HK-2 (cell line): ENCODE measurements at regions not wholly inside any gene's neighbourhood (a gene's known extent, or its start where the extent isn't known, plus 50 kb on each side); places are given as distances from the start of the nearest gene placed in this dataset.

Experiments
- DNase-seq: peaks from one replicate; pipeline ENCODE4 v3.0.0-alpha.2; 2018; ENCODE audit not compliant: unreplicated experiment

DNA sequence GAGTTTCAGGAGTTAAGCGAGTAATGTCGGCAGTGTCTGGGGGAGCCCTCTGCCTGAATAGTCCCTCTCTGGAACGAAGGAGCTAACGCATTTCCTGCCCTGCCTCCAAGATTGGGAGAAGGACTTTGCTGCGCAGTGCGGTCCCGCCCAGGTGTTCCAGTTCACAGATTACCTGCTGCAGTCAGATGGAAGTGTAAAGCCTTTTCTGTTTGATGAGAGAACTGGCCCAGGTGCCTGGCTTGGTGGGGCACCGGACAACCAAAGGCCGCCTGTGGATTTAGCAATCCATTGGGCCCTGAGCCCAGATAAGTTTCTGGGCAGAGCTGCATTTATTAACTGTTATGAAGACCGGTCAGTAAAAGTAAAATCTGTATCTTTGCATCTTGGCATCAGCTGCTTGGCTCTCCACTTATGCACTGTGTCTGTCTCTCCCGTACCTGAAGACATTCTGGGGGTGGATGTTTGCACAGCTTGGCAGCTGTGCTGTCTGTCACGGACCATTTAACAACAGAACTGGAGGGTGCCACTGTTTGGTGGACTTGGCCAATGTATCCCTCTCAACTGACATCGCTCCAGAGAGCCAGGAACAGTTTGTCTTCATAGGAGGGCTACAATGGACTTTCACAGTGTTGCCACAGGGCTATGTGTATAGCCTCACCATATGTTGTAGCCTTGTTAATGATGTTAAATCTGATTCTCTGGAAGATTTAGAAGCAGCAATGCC, 654.7 kb upstream of the ZWINT start:
- no peak for DNase-seq

DNA sequence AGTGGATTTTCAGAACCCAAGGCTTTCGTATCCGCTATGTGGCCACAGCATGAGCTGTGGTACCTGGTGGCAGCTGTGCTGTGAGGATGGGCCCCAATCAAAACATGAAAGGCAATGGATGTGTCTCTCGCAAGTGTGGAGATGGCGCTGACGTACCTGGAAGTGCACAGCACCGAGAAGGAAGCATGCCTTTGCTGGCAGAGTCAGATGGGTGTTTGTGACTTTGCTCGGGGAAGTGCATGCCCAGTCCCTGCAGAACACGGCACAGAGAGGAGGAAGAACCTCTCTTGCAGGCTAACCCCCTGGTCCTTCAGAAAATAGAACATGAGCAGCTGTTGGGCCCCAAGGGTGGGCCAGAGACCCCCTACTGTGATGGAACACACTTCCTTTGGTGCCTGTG, 654.1 kb upstream of the ZWINT start:
- DNase-seq = no peak

DNA sequence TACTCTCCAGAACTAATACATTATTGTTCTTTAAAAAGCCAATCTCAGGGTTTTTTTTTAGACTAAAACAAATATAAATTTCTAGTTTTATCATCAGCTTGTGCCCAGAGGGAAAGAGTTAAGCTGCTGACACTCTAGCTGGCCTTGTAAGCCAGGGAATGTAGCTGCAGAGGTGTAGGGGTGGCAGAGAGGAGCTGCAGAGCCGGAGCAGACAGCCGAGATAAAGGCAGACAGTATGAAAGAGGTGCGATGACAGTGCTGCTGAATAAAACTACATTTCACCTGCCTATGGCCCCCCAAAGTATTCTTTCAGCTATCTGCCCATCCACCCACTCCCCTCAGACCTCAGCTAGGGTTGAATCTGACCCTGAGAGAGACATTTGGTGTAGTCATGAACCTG, 653.7 kb upstream of the ZWINT start:
- DNase-seq = no peak

DNA sequence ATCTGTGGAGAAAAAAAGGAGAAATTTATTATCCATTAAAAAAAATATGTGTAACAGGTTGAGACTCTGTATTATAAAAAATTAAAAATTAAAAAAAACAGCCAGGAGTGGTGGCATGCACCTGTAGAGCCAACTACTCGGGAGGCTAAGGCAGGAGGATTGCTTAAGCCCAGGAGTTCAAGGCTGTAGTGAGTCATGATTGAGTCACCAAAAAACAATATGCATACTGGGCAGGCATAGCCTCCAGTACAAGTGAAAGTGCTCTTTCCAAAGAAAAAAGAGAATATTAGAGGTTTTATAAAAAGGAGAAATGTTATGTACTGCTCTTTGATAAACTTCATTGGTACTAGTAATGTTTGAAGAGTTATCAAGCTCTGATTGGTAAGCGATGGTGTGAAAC, 647.1 kb upstream of the ZWINT start:
- DNase-seq = no peak

DNA sequence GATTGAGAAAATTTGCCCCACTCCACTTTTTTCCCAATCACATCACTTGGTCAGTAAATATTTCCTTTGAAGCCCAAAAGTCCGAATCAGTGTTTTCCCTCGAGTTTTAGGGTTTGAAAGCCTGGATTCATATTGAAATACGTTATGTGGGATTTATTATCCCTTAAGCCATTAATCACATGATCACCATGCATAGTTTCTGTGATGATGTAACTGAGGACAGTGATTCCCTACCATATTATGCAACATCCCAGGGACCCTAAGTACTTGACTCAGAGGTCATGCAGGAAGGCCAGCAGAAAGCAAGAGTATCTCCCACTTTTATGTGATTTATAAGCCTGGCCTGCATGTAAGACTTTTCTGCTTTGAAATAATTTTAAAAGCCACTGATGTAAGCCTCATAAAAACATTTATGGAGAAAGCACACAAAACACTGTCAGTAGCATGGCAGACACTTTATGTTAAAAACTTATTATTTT, 630.6 kb upstream of the ZWINT start:
- no peak for DNase-seq

DNA sequence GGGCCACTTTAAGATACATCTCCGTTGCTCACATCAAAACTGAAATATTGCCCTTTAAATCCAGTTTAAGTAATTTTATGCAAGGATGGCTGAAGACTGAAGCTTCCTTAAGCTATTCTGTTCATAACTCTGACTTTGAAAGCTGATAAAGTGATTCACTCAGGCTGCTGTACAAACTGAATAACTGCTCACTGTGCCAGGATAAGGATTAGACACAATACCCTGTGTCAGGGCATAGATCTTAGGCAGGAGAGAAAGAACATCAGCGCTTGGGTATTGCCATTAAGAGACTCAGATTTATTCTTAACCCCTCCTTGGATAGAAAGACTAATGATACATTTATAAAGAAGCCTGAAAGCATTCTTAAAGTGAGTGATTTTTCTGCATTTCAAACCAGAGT, 614.5 kb upstream of the ZWINT start:
- DNase-seq = no peak

DNA sequence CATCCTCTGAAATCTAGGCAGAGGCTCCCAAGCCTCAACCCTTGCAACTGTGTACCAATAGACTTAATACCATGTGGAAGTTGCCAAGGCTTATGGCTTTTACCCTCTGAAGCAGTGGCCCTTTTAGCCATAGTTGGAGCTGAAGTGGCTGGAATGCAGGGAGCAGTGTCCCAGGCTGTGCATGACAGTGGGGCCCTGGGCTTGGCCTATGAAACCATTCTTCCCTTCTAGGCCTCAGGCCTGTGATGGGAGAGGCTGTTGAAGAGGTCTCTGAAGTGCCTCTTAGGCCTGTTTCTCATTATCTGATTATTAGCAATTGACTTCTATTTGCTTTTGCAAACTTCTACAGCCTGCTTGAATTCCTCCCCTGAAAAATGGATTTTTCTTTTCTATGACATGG, 612.7 kb upstream of the ZWINT start:
- DNase-seq = no peak

DNA sequence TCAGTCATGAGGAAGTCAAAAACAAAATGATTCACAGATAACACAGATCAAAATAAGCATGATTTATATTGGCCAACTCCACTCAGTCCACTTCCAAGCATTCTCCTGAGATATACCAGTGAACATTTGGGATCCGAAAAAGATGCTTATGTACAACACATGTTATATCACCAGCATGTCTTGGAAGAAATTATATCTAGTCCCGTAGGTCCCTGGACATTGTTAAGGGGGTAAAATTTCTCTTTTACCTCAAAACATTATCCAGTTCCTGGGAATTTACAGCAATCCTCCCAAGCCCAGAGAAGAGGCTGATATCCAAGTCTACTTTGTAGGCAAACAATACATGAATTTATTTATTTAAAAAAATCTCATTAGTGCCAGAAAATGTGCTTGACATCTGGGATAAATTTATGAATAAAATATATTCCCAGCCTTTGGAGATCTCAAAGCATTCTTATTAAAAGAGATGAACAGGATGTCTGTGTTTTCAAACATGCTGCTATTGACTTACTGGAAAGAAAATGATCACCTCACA, 582.2 kb upstream of the ZWINT start:
- no peak for DNase-seq

DNA sequence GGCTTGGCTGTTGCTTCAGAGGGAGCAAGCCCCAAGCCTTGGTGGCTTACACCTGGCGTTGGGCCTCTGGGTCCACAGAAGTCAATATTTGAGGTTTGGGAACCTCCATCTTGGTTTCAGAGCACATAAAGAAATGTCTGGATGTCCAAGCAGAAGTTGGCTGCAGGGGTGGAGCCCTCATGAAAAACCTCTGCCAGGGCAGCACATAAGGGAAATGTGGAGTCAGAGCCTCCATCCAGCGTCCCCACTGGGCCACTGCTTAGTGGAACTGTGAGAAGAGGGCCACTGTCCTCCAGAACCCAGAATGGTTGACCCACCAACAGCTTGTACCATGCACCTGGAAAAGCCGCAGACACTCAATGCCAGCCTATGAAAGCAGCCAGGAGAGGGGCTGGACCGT, 573.5 kb upstream of the ZWINT start:
- no peak for DNase-seq

DNA sequence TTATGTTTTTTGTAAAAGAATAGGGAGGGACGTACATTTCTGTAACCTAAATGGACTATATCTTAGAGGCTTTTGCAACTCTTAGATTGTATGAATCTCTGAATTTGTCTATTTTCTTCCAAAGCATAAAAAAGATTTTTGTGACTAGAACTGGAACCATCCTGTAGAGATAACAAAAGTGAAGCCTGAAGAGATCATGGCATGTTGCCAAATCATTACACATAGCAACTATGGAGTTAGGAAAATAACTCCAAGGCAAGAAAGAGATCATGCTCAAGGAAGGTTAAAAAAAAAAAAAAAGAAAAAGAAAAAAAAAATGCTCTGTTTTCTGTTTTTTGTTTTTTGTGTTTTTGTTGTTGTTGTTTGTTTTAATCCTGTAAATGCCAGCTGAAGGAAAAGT, 567.7 kb upstream of the ZWINT start:
- no peak for DNase-seq

DNA sequence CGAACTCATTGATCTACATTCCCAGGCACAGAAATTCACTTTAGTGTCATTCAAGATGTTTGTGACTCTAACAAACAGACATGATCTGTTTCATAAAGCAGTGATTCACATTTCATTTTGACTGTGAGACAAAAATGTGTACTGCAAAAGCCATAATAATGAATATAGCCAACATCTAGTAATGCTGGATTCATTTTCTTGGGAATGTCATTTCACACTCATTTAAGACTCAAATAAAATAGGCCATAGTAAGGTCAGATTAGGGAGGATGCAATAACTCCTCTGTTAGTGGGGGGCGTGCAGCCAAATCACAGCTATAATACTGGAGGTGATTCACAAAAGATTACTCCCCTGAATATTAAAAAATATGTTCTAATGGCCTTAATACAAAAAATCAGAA, 566.6 kb upstream of the ZWINT start:
- no peak for DNase-seq

DNA sequence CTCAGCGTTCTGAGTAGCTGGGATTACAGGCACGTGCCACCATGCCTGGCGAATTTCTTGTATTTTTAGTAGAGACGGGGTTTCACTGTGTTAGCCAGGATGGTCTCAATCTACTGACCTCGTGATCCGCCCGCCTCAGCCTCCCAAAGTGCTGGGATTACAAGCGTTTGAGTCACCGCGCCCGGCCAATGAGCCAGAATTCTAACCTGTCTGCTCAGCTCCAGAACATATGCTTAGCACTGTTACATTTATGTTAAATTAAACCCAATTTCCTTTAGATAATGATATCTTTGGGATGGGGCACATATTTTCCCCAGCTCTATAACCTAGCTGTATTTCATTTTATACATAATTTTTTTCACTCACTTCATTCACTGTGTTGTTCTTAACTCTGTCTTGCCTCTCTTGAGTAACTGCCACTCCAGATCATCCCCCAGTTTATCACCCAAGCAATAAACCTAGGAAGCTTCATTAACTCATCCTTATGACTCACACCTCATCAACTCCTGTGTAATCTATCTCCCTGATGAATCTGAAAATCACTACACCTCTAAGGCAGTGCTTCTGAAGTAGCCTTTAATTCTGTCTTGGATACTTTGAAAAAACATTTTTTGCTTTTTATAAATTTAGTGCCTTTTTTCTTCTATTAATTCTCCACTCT, 559.7 kb upstream of the ZWINT start:
- DNase-seq = peak; percentile 68

DNA sequence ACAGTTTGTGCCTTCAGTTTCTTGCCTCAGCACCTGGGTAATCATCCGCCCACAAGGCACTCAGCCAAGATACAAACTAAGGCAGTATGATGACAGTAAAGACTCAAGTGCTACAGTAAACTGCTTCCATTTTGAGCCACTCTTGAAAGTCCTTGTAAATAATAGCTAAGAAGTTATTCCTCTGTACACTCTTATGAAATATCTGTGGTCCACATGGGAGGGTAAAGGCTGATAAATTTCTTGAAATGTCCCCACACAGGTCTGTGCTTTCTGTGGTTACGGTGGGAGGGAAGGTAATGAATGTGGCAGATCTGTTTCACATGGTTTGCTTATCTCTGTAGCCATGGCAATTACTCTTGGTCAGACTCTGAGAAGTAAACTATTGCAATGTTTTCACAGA, 551.0 kb upstream of the ZWINT start:
- DNase-seq = no peak

DNA sequence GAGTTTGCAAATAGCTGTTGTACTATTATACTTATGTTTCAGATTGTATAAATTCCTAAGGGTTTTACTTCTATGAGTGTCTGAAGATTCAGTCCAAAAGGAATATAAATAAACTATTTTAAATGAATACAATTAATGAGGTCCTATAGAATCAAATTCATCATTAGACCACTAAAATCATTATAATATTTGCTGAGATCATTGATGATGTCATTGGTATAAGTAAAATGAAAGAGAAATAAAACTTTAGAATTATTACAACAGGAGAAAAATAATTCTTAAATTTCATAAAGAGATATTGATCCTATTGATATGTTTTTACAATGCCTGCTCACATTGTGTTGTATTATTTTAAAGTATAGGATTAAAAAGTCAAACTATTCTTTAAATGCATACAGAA, 544.0 kb upstream of the ZWINT start:
- DNase-seq = no peak

DNA sequence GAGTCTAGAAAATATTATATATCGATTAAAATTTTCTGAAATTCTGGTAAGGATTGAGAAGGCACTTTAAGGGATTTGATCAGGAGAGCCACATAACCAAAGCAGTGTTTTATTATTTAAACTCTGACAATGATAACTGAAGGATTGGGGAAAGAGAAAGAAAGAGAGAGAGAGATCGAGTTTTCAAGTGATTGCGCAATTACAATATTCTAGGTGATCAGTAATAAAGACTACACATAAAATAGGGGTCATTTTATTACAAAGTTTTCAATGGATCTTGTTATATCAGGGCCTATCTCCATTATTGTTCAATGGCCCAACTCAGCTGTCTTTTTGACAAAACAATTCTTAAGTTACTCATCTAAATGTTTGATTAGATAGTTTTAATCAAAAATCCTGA, 541.5 kb upstream of the ZWINT start:
- DNase-seq = no peak

DNA sequence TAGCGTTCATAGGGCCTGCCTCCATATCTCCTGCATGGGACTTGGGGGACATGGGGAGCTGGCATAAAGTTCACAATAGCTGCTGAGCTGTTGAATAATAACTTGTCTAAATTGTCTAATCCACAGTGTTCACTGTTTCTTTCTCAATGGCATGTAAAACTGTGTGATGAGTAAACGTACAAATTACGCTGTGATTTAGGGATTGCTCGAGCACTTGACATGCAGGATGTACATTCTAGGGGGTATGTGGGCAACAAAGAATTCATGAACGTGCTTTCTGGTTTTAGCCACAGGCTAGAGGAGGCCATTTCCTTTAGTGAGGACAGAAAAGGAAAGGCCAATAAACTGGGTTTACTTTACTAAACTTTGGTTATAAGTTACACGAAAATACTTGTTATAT, 534.2 kb upstream of the ZWINT start:
- DNase-seq = peak; percentile 10

DNA sequence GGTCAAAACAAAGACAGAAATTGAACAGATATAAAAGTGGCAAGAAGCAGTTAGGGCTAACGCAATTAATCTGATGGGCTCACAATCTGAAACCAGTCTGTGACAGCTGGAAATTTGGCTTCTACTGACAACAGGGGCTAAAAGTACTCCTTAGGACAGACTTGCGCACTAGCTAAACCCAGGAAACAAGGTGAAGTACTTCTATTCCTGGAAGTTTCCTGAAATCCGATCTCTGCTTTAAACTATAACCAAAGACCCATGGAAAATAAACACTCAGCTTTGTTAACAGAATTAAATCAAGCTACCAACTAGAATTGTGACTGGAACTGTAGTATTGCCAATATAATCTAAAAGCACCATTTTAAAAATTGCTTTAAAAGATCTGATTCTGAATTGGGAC, 520.2 kb upstream of the ZWINT start:
- DNase-seq = no peak

DNA sequence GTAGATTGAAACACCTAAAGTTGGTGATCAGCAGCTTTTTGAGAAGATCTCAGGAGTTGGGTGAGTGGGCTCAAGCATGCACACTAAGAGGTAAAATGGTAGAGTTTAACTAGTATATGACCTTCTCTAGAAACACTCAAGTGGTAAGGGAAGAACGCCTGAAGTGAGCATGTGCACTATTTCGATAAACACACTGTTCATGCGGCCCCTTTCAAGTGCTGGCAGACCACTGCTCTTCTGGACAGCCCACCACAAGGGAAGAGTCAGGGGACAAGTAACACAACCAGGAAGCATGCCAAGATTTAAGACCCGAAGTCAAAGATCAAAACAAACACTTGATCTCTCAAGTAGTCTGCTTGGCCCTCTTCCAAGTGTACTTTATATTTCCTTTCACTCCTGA, 519.5 kb upstream of the ZWINT start:
- DNase-seq = no peak

DNA sequence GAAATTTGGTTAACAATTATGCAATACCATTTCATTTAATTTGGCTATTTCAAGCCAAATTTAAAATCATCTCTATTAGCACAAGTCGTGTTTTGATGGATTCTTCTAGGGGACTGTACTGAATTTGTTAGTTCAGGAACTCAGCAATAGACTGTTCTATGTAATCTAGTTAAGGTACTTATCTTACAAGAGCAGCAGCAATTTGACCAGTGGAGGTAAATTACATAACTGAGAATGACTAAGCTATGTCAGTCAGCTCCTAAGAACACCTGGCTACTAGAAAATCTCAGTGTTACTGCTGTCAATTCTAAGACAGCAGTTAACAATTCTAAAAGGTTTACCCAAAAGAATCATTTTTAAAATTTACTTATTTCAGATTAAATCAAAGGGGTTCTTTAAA, 513.9 kb upstream of the ZWINT start:
- DNase-seq = no peak

DNA sequence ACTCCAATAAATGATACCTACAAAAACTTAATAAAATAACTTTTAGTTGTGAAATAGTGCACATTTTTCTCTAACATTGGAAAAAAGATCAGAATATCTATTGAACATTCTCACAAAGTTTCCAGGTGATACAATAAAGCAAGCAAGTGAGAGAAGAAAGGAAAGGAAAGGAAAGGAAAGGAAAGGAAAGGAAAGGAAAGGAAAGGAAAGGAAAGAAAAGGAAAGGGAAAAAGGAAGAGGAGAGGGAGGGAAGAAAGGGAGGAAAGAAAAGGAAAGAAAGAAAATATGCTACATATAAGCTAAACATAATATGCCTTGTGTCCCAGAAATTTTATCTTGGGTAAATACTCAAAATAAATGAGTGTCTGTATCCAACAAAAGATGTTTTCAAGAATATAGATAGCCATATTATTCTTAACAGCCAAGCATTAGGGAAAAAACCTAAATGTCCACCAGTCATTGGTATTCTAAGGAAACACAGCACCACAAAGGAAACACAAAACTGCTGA, 510.2 kb upstream of the ZWINT start:
- no peak for DNase-seq

DNA sequence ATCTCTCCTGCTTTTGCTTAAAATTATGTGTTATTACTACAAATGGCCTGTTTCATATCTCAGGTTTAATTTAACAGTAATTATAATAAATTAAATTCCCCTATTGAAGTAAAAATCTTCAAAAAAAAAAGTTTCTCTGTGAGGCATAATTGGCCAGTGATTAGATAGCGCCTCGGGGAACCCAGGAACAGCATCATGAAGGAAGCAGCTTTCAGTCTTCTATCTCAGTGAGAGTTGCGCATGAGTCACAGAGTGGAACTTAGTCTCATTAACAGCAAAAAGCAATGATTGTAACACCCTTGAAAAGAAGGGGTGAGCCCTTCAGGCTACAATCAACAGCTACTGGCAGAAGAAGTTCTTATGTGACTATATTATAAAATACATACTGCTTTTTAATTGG, 506.2 kb upstream of the ZWINT start:
- DNase-seq = no peak

DNA sequence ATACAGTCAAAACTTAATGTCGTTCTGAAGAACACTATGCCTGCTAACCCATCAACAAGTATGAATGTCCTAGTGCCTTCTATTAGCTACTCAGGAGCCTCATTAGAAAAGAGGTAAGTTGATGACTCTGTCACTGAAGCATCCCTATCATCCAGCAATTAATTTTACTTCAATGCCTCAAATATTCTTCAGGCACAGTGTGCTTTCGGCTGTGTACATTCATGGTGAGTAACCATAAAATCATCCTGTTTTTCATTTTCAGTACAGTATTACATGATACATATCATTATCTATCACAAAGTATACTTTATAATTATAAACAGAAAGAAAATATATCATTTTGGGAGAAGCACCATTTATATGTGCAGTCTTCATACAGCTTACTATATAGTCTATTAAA, 495.5 kb upstream of the ZWINT start:
- no peak for DNase-seq

DNA sequence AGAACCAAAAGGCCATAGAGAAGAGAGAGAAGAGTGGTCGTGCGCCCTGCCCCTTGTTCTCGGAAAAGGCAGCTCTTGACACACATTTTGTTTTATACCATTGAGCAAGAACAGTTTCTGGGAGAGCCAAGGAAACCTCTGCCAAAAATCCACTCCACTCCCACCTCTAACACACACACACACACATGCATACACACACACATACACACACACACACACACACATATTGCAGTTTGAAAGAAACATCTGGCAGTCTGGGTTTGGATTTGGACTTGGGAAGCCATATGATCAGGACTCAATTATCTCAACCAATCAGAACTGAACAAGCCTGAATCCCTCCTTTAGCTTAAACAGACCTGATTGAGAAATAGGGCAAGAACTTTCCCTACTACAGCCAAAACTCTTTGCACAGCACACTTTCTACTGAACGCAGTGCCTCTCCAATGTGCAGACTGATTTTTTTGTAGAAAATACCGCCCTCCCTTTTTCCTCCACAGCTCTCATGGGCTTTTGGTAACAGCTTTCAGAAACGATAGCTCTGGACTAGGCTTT, 484.0 kb upstream of the ZWINT start:
- no peak for DNase-seq
